Stimulated activated CD4-positive, alpha-beta T cell treated with anti-CD3 and anti-CD28 coated beads, TNF-alpha, amount 100 ng/mL, for 24 hours (primary cell): ENCODE measurements at regions not wholly inside any gene's neighbourhood (a gene's known extent, or its start where the extent isn't known, plus 50 kb on each side); places are given as distances from the start of the nearest gene placed in this dataset.

Experiments
- DNase-seq, 3 experiments: peaks; one replicate each; pipeline ENCODE4 v3.0.0-alpha.2; 2020; ENCODE audit warnings: low read depth in 3 of 3

DNA sequence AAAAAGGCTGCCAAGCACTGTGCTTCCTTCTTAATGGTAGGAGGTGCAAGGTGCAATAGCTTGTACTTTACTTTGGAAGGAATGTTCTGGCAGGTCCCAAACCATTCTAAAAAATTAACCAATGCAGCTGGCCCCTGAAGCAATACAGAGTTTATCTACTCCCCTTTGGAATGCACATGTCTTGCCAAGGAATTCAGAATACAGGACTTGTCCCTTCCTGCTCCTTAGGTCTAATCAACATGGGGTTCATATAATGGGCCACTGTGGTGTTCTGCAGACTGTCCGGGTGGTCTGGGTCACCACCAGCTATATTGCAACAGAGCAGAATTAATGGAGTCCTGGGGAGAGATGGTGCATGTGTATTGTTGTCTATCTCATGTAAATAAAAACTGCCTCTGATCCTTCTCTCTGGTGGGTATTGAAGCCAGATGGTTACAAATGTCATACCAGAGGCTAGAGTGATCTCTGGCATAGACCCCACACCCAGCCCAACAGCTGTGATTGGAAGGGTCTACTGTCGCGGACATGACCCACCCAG, 112.8 kb downstream of the RIPK4 start:
- no peak for DNase-seq

DNA sequence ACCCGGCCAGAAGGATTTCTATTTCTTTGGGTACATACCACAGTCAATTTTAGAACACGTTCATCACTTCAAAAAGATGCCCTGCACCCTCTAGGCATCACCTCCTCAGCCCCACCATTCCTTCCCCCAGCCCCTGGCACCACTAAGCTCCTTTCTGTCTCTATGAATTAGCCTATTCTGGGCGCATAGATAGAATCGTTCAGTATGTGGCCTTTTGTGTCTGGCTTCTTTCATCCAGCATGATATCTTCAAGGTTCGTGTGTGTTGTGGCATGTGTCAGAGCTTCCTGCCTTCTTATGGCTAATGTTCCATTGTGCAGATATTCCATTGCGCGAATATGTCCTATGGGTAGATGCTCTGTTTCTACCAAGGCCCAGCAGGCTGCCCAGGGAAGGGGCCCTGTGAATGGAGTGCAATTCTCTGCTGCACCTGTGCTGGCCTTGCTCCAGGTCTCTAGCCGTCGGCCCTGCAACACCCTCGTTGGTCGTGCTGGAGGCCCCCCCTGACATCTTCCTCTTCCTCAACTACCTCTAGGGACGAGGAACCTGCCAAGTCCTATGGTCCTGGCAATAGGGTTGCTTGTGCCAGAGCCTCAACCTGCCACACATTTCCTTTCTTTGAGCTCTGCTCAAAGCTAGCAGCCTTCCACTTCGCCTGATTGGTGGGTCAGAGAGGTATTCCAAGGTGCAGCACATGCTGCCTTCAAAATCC, 113.5 kb downstream of the RIPK4 start:
- DNase-seq = no peak

GRCh38 chr21:41651830-41652229, 115.0 kb downstream of the RIPK4 start:
- DNase-seq = no peak

- DNase-seq = no peak
Observed at GRCh38 chr21:41651406-41651805, 115.4 kb downstream of the RIPK4 start.

DNA sequence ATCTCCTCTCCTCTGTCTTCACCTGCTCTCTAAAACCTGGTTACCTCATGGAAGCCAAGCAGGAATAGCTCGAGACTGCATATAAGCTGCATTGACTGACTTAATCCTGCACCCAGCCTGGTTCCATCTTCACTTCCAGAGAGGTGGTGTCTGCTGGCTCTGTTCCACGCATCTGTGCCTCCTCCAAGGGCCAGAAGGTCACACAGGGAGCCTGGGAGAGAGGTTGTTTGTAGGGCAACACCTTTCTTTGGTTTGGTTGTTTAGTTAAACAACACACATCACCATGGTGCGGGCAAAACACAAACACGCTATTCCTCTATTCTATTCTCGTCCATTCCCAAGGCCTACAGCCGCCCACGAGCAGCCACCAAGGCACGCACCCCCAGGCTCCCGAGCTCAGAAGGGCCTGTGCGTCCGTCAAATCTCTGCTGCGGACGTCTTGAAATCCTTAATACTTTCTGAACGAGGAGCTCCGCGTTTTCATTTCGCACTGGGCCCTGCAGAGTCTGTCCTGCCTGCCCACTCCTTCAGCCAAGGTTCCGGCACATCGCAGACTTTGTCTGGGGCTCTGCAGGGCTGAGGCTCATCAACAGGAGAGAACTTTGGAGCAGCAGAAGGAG, 116.2 kb downstream of the RIPK4 start:
- no peak for DNase-seq

GRCh38 chr21:41648591-41649031, 118.2 kb downstream of the RIPK4 start:
- DNase-seq = no peak

GRCh38 chr21:41647806-41648561, 118.9 kb downstream of the RIPK4 start:
- no peak for DNase-seq

DNA sequence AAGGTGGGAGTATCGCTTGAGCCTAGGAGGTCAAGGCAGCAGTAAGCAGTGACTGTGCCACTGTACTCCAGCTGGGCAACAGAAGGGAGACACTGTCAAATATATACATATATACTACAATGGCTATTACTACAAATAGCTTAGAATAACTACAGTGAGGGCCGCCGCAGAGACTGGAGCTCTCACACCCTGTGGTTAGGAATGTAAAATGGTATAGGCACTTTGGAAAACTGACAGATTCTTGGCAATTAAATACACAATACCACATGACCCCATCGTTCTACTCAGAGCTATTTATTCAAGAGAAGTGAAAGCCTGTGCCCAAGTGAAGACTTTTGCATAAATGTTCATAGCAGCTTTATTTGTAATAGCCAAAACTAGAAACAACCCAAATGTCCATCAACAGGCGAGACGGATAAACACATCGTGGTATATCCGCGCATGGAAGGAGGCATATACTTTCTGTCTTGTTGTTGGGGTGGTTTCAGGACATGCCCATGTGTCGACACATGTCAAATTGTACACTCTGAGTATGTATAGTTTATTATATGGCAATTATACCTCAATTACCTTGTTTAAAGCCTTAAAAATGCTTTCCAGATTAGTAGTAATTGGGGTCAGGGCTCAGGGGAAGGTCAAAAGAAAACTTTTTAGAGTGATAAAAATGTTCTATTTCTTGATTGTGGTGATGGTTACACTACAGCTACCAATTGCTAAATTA, 123.4 kb downstream of the RIPK4 start:
- no peak for DNase-seq

DNA sequence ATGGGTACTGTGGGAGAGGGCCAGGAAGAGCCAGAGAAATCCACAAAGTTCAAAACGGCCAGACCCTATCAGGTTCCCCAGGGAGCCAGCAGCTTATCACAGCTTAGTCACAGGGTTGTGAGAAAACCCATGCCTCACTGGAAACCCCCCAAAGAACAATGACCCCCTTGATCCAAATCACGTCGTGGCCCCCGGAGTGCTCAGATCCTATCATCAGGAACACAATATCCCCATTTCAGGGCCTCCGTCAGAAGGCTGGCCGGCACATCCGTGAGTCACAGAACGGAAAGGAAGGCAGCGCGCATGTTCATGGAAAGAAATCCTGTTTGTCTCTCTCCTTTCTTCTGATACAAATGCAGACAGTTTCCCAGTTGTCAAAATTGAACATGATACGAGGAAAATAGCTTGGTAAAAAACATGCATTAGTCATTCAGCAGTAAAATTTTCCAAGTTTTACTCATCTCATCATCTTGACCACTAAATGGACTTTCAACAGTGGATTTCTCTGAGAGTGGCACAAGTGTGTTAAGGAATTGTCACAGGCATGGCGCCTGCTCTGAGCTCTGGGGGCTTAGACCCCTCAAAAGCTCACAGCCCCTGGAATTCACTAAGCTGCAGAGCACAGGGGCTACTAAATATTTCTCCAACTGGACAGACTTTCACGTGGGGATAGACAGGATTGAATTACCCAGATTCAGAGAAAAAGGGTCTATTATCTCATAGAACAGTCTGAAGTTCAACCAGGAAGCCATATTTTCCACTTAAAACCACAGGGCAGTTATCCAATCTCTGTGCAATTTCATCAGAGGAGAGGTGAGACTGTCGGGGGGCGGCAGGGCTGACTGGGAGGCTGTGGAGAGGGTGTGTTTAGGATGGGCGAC, 124.8 kb downstream of the RIPK4 start:
- no peak for DNase-seq

DNA sequence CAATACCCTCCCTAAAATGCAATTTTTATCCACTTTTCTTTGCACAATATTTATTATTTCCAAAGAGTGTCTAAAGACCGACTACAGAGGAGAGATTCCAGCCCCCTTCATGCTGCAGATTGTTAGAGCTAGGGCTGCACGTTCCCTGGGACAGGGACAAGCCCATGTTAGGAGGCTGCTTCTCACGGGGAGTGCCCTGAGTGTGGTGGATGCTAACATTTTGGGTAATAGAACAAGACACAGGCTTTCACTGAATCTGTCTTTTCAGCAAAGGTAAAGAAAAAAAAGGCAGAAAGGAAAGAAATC, 125.4 kb downstream of the RIPK4 start:
- DNase-seq = no peak

DNA sequence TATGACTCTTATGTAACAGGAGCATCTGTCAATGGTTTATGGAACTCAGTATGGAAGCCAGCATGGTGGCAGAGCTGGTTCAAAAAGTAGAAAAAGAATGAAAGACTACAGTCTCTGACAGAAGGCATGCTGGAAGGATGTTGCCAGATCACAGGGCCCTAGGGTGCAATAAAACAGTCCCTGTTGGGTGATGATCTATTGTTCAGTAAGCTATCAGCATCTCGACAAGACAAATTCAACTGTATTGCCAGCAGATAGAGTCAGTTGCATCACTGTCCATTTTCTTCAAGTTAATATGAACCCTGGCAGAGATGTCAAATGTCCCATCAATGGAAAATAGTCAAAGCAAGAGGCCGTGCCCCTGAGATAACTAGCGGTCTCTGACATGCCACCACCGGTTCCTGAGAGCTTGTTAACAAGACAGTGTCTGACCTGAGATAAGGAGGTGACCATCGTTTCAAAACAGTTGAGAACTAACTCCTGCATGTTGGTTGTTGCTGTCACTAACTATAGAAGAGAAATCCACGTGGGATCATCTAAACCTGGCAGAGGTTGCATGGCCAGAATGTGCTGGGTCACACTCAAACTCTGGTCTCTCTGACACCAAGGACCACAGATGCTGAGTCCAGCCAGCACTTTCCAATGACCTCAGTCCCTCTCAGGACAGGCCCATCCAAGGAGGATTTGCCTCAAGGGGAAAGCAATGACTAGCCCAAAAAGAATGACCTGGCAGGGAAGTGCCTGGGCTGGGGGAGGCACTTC, 125.9 kb downstream of the RIPK4 start:
- no peak for DNase-seq

DNA sequence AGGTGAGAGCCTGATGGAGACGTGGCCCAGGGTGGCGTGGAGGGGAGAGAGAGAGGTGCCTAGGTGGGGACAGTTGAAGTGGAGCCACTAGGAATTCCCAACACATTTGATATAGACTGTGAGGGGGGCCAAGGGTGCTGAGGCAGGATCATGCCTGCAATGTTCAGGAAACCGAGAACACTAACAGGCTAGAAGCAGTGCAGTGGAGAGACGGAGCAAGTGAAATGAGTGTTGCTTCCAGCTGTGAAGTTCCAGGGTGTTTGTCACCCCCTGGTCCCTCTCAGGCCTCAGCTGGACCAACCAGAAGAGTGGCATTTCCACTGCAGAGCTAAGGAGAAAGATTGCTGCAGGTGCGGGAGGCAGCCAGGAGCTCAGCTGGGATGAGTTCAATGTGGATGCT, 127.1 kb downstream of the RIPK4 start:
- no peak for DNase-seq

DNA sequence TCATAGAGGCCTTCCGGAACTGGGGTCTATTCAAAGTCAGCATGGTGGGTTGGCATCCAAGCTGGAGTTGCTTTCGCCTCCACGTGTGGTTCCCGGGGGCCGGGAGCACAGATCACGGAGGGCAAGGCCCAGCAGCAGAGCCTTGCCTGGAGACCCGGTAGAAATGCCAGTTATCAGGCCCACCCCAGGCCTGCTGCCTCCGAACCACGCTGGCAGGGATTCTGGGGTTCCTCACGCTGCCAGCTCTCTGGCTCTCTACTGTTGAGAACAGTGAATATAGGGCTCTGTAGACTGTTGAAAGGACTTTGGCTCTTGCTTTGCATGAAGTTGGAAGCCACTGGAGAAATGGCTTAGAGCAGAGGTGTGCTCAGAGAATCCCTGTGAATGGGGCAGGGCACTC, 127.5 kb downstream of the RIPK4 start:
- no peak for DNase-seq

DNA sequence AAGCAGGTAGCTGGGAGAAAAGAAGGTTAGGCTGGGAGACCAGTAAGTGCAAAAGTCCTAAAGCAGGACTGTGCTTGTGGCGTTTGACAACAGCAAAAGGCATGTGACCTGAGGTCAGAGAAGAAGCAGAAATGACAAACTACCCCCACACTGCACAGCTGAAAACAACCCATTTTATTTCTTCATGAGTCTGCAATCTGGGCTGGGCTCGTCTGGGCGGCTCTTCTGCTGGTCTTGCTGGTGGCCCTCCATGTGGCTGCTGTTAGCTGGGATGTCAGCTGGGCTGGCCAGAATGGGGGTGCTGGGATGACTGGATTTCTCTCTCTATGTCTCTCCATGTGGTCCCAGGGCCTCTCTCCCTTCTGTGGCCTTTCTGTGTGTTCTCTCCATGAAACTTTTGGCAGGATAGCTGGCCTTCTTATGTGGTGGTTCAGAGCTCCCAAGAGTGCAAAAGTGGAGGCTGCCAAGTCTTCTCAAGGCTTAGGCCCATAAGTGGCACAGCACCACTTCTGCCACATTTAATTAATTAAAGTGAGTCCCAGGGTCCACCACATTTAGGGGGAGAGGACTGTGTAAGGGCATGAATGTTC, 128.6 kb downstream of the RIPK4 start:
- no peak for DNase-seq

DNA sequence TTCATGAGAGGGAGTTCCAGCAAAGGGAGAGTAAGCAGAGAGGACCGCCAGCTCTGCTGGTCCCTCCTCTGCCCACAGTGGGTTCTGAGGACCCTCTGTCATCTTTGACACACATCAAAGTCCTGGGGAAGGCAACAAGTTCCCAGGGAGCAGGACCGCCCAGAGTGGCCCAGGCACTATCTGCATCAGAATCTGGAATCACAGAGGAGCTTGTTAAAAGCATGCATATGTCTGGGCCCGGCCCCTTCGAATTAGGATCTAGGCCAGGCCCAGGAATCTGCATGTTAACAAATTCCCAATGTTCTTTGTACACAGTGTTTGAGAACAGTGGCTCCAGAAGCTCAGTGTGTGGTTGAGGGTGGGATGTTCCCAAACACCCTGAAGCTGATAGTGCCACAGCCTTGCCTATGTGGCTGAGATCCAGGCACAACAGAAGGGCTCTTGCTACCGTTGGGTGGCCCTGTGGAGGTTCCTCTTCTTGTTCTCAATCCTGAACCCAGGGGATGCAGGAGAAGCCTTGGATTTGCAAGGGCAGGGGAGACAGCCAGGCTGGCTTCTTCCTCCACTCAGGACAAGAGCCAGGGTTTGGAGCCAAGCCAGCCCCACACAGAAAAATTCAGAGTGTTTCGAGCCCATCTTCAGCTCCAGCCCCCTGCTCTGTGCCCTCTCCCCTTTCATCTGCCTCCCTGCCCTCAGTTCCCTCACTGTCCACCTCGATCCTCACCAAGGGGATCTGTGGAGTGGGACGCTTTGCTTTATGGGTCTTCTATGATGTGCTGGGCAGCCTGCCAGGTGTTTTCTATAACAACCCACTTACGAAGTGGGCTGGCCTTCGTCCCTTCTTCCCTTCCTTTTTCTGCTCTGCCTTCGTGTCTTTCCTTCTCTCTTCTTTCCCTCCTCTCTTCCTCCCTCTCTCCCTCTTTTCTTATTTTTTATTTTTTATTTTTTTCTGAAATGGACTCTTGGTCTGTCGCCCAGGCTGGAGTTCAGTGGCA, 129.0 kb upstream of the TMPRSS2 start:
- no peak for DNase-seq

GRCh38 chr21:41635874-41636273, 127.9 kb upstream of the TMPRSS2 start:
- DNase-seq = no peak

- DNase-seq = no peak
Observed at GRCh38 chr21:41634858-41635257, 126.9 kb upstream of the TMPRSS2 start.

DNA sequence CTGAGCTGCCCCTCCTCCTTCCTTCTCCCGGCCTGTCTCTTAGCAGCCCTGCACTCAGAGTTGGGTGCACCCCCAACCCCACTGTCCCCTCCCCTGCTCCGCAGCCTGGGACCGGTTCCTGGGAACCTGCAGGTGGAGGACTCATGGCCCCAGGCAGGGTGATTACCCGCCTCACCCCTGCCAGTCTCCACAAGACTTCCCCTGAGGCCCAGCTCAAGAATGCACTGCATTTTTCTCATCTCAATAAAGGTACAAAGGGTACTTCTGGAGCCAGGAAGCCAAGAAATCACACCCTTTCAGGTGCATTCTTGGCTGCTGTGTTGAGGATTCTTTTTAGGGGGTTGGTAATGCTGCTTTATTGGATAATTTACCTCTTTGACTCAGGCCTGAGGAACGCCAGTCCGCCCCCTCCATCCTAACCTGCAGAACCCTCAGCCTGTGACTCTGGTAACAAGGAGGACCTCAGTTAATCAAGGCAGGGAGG, 126.3 kb upstream of the TMPRSS2 start:
- DNase-seq = no peak

DNA sequence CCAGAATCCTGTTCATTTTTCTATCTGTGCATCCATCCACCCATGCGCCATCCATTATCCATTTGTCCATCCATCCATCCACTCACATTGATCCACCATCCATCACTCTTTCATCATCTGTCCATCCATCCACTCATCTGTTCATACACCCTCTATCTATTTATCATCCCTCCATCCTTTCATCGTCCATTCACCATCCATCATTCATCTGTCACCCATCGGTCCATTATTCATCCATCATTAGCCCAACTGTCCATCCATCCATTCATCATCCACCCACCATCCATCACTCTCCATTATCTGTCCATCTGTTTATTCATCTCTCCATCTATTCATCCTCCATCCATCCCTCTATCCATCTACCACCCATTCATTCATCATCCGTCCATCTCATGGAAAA, 125.7 kb upstream of the TMPRSS2 start:
- no peak for DNase-seq
